HUES48 (cell line): ENCODE measurements at regions not wholly inside any gene's neighbourhood (a gene's known extent, or its start where the extent isn't known, plus 50 kb on each side); places are given as distances from the start of the nearest gene placed in this dataset.

Source experiments
- H3K27ac ChIP-seq: one replicate; pipeline ENCODE4 v1.7.0; 2013; ENCODE audit warnings: low read depth, low read length, inconsistent platforms
- H3K27me3 ChIP-seq: 2 replicates; pipeline ENCODE4 v1.6.1; 2013; ENCODE audit warnings: mild to moderate bottlenecking, low read length; ENCODE audit not compliant: control insufficient read depth, insufficient read depth
- H3K36me3 ChIP-seq: 2 replicates; pipeline ENCODE4 v1.6.1; 2013; ENCODE audit warnings: low read length; ENCODE audit not compliant: control insufficient read depth, insufficient read depth
- H3K4me1 ChIP-seq: 2 replicates; pipeline ENCODE4 v1.6.1; 2013; ENCODE audit warnings: mild to moderate bottlenecking, low read length; ENCODE audit not compliant: control insufficient read depth, insufficient read depth
- H3K4me3 ChIP-seq: 2 replicates; pipeline ENCODE4 v1.5.1; 2013; ENCODE audit warnings: mild to moderate bottlenecking, low read depth, low read length
- H3K9ac ChIP-seq: 2 replicates; pipeline ENCODE4 v1.6.1; 2013; ENCODE audit warnings: mild to moderate bottlenecking, low read depth, low read length, moderate library complexity
- H3K9me3 ChIP-seq: 2 replicates; pipeline ENCODE4 v1.6.1; 2013; ENCODE audit warnings: low read length; ENCODE audit not compliant: control insufficient read depth, insufficient read depth

GRCh38 chr11:111001986-111002611 is 243.4 kb upstream of the POU2AF2 start:
- Histone ChIP-seq H3K27ac (no peak overlapping the region), H3K9ac (no peak overlapping the region), H3K9me3 (no peaks in the 10 kb centered on the region), H3K4me3 (no peak overlapping the region), H3K4me1 (peaks cover 19% of the 10 kb centered on the region), H3K27me3 (no peaks in the 10 kb centered on the region), H3K36me3 (no peaks in the 10 kb centered on the region)

GRCh38 chr11:111001081-111001430 is 244.5 kb upstream of the POU2AF2 start:
- Histone ChIP-seq H3K36me3 (no peaks in the 10 kb centered on the region), H3K27me3 (no peaks in the 10 kb centered on the region), H3K9me3 (no peaks in the 10 kb centered on the region), H3K27ac (no peak overlapping the region), H3K9ac (no peak overlapping the region), H3K4me1 (peaks cover 15% of the 10 kb centered on the region), H3K4me3 (no peak overlapping the region)

- H3K27me3 ChIP-seq: no peaks in the 10 kb centered on the region
- no peak overlapping the region for H3K27ac ChIP-seq
- no peaks in the 10 kb centered on the region for H3K36me3 ChIP-seq
- H3K4me3 ChIP-seq: no peak overlapping the region
- no peaks in the 10 kb centered on the region for H3K9me3 ChIP-seq
- peaks cover 10% of the 10 kb centered on the region for H3K4me1 ChIP-seq
- no peak overlapping the region for H3K9ac ChIP-seq
Observed at GRCh38 chr11:111000400-111001080, 245.0 kb upstream of the POU2AF2 start.

GRCh38 chr11:110992481-110992880 is 253.0 kb upstream of the POU2AF2 start:
- Histone ChIP-seq H3K4me1 (no peaks in the 10 kb centered on the region), H3K27ac (no peak overlapping the region)

GRCh38 chr11:110991661-110992355 is 253.7 kb upstream of the POU2AF2 start:
- H3K9ac ChIP-seq: no peak overlapping the region
- no peak overlapping the region for H3K4me3 ChIP-seq
- H3K9me3 ChIP-seq: no peaks in the 10 kb centered on the region
- no peaks in the 10 kb centered on the region for H3K27me3 ChIP-seq
- no peak overlapping the region for H3K27ac ChIP-seq
- H3K4me1 ChIP-seq: no peaks in the 10 kb centered on the region
- no peaks in the 10 kb centered on the region for H3K36me3 ChIP-seq

More at GRCh38 chr11:110992481-110992880, 253.0 kb upstream of the POU2AF2 start:
- Histone ChIP-seq H3K9ac (no peak overlapping the region), H3K36me3 (no peaks in the 10 kb centered on the region), H3K9me3 (no peaks in the 10 kb centered on the region), H3K4me3 (no peak overlapping the region), H3K27me3 (no peaks in the 10 kb centered on the region)

- Histone ChIP-seq H3K4me1 (no peaks in the 10 kb centered on the region), H3K9me3 (no peaks in the 10 kb centered on the region), H3K27ac (no peak overlapping the region), H3K9ac (no peak overlapping the region), H3K4me3 (no peak overlapping the region), H3K36me3 (no peaks in the 10 kb centered on the region), H3K27me3 (no peaks in the 10 kb centered on the region)
Observed at GRCh38 chr11:110990311-110990710, 255.2 kb upstream of the POU2AF2 start.

GRCh38 chr11:110989428-110990133 is 255.9 kb upstream of the POU2AF2 start:
- Histone ChIP-seq H3K27ac (no peak overlapping the region), H3K4me3 (no peak overlapping the region), H3K9ac (no peak overlapping the region), H3K4me1 (no peaks in the 10 kb centered on the region), H3K36me3 (no peaks in the 10 kb centered on the region), H3K9me3 (no peaks in the 10 kb centered on the region), H3K27me3 (no peaks in the 10 kb centered on the region)

GRCh38 chr11:110988671-110989070 is 256.9 kb upstream of the POU2AF2 start:
- no peak overlapping the region for H3K4me3 ChIP-seq
- H3K9ac ChIP-seq: no peak overlapping the region
- no peaks in the 10 kb centered on the region for H3K36me3 ChIP-seq
- H3K9me3 ChIP-seq: no peaks in the 10 kb centered on the region
- H3K4me1 ChIP-seq: no peaks in the 10 kb centered on the region
- no peak overlapping the region for H3K27ac ChIP-seq
- H3K27me3 ChIP-seq: no peaks in the 10 kb centered on the region

- Histone ChIP-seq H3K36me3 (no peaks in the 10 kb centered on the region), H3K4me1 (no peaks in the 10 kb centered on the region), H3K9ac (no peak overlapping the region), H3K4me3 (no peak overlapping the region), H3K27ac (no peak overlapping the region), H3K27me3 (no peaks in the 10 kb centered on the region), H3K9me3 (no peaks in the 10 kb centered on the region)
Observed at GRCh38 chr11:110986016-110986415, 259.5 kb upstream of the POU2AF2 start.

GRCh38 chr11:110985547-110985946 is 260.0 kb upstream of the POU2AF2 start:
- no peak overlapping the region for H3K9ac ChIP-seq
- no peaks in the 10 kb centered on the region for H3K9me3 ChIP-seq
- H3K4me1 ChIP-seq: no peaks in the 10 kb centered on the region
- no peaks in the 10 kb centered on the region for H3K36me3 ChIP-seq
- H3K27ac ChIP-seq: no peak overlapping the region
- H3K4me3 ChIP-seq: no peak overlapping the region
- H3K27me3 ChIP-seq: no peaks in the 10 kb centered on the region

- Histone ChIP-seq H3K27me3 (no peaks in the 10 kb centered on the region), H3K4me3 (no peak overlapping the region), H3K4me1 (no peaks in the 10 kb centered on the region), H3K9me3 (no peaks in the 10 kb centered on the region), H3K27ac (no peak overlapping the region), H3K9ac (no peak overlapping the region), H3K36me3 (no peaks in the 10 kb centered on the region)
Observed at GRCh38 chr11:110984693-110985092, 260.8 kb upstream of the POU2AF2 start.
